ENCODE measurements at regions not wholly inside any gene's neighbourhood (a gene's known extent, or its start where the extent isn't known, plus 50 kb on each side); places are given as distances from the start of the nearest gene placed in this dataset.

GRCh38 chr7:42987648-42988214 is 55.6 kb downstream of the MRPL32 start:
- no peak for TF ChIP-seq TCF12 (IDR thresholded peaks at IDR 0.05; ENCODE audit: low read depth)
- no peak for TF ChIP-seq TAF1 (IDR thresholded peaks at IDR 0.05; ENCODE audit: low read depth)
- TF ChIP-seq EGR1 (IDR thresholded peaks at IDR 0.05), result no peak
- no peak for TF ChIP-seq TEAD4 (IDR thresholded peaks at IDR 0.05)
- TF ChIP-seq EP300 (IDR thresholded peaks at IDR 0.05; ENCODE audit: borderline replicate concordance), result no peak
- TF ChIP-seq RAD21 (IDR thresholded peaks at IDR 0.05; ENCODE audit: low read depth), result no peak
- no peak for TF ChIP-seq REST (IDR thresholded peaks at IDR 0.05; ENCODE audit: low read depth)
- TF ChIP-seq USF1 (IDR thresholded peaks at IDR 0.05), result no peak
- TF ChIP-seq CEBPB (IDR thresholded peaks at IDR 0.05), result no peak
- TF ChIP-seq FOXM1 (IDR thresholded peaks at IDR 0.05; ENCODE audit: borderline replicate concordance, low read depth), result no peak
- TF ChIP-seq YY1 (IDR thresholded peaks at IDR 0.05; ENCODE audit: low read depth), result no peak
- no peak for TF ChIP-seq MAX (IDR thresholded peaks at IDR 0.05)
- no peak for TF ChIP-seq ZBTB7A (IDR thresholded peaks at IDR 0.05; ENCODE audit: low read depth)

GRCh38 chr7:42991024-42991423 is 58.8 kb downstream of the MRPL32 start:
- TF ChIP-seq USF1 (IDR thresholded peaks at IDR 0.05) (no peak), RAD21 (IDR thresholded peaks at IDR 0.05; ENCODE audit: low read depth) (no peak), MAX (IDR thresholded peaks at IDR 0.05) (no peak)

GRCh38 chr7:42991913-42992591 is 59.9 kb downstream of the MRPL32 start:
- TF ChIP-seq FOXM1 (IDR thresholded peaks at IDR 0.05; ENCODE audit: borderline replicate concordance, low read depth), result no peak
- TF ChIP-seq RAD21 (IDR thresholded peaks at IDR 0.05; ENCODE audit: low read depth), result no peak
- TF ChIP-seq TAF1 (IDR thresholded peaks at IDR 0.05; ENCODE audit: low read depth), result no peak
- no peak for TF ChIP-seq NFIC (IDR thresholded peaks at IDR 0.05)
- TF ChIP-seq MAX (IDR thresholded peaks at IDR 0.05), result no peak
- no peak for TF ChIP-seq YY1 (IDR thresholded peaks at IDR 0.05; ENCODE audit: low read depth)
- TF ChIP-seq USF1 (IDR thresholded peaks at IDR 0.05), result no peak
- no peak for TF ChIP-seq REST (IDR thresholded peaks at IDR 0.05; ENCODE audit: low read depth)
- TF ChIP-seq EP300 (IDR thresholded peaks at IDR 0.05; ENCODE audit: borderline replicate concordance), result no peak
- TF ChIP-seq EGR1 (IDR thresholded peaks at IDR 0.05), result no peak
- TF ChIP-seq TCF12 (IDR thresholded peaks at IDR 0.05; ENCODE audit: low read depth), result no peak
- TF ChIP-seq CEBPB (IDR thresholded peaks at IDR 0.05), result no peak
- no peak for TF ChIP-seq ZBTB7A (IDR thresholded peaks at IDR 0.05; ENCODE audit: low read depth)
- TF ChIP-seq TEAD4 (IDR thresholded peaks at IDR 0.05), result no peak
- no peak for TF ChIP-seq CREB1 (IDR thresholded peaks at IDR 0.05; ENCODE audit: low read depth)

- TF ChIP-seq REST (IDR thresholded peaks at IDR 0.05; ENCODE audit: low read depth), result no peak
- no peak for TF ChIP-seq TCF12 (IDR thresholded peaks at IDR 0.05; ENCODE audit: low read depth)
- no peak for TF ChIP-seq FOXM1 (IDR thresholded peaks at IDR 0.05; ENCODE audit: borderline replicate concordance, low read depth)
- no peak for TF ChIP-seq CEBPB (IDR thresholded peaks at IDR 0.05)
Measured at GRCh38 chr7:42993038-42993437, 60.9 kb downstream of the MRPL32 start.

Data from Ishikawa (cell line).